Endothelial cell of umbilical vein (primary cell): ENCODE measurements at regions not wholly inside any gene's neighbourhood (a gene's known extent, or its start where the extent isn't known, plus 50 kb on each side); places are given as distances from the start of the nearest gene placed in this dataset.

ENCODE experiments used
- BruUV-seq: library from RNA; stranded (reverse); fragments of 400-500 nt; replicated peaks from 2 replicates; lab custom pipeline; 2021; lab: Mats Ljungman, UMichigan
- CTCF ChIA-PET: fragments of 300-600, 350-600 bp; sonication (Branson Sonifier 250); formaldehyde crosslinking; loops from one replicate; lab custom pipeline; 2021; ENCODE audit warnings: antibody characterized with exemption, inconsistent platforms; lab: Charles Lee
- POLR2A ChIA-PET: fragments of 300-600, 350-600 bp; sonication (Branson Sonifier 250); formaldehyde crosslinking; loops from one replicate; lab custom pipeline; 2021; ENCODE audit warnings: antibody characterized with exemption, inconsistent platforms; lab: Charles Lee
- DNase-seq: peaks from one replicate; pipeline ENCODE4 v3.0.0-alpha.2; 2011; ENCODE audit warnings: low read depth, low spot score
- FAIRE-seq: peaks from 2 replicates; lab custom pipeline; 2011; peaks lifted over from hg19 to GRCh38; lab: Jason Lieb, UNC
- H2AFZ ChIP-seq: 2 replicates; pipeline ENCODE4 v1.6.0; 2012; ENCODE audit warnings: low read depth, low read length, control low read depth, inconsistent platforms
- H3K27ac ChIP-seq: 2 replicates; pipeline ENCODE4 v1.5.1; 2011; ENCODE audit warnings: low read depth, mild to moderate bottlenecking, control low read depth, low read length, moderate library complexity; ENCODE audit not compliant: insufficient read depth
- H3K27me3 ChIP-seq, 2 experiments: 2 replicates each; pipeline versions ENCODE4 v1.6.0 to v1.6.1; 2011; ENCODE audit warnings: low read length in 2 of 2, mixed read lengths in 1 of 2; ENCODE audit not compliant: control insufficient read depth in 2 of 2, insufficient read depth in 2 of 2
- H3K36me3 ChIP-seq, 2 experiments: 2 replicates in 1 of 2; 3 replicates in 1 of 2; pipeline ENCODE4 v1.5.1; 2011; ENCODE audit warnings: low read length in 2 of 2, mild to moderate bottlenecking in 1 of 2, moderate library complexity in 1 of 2; ENCODE audit not compliant: control insufficient read depth in 2 of 2, insufficient read depth in 2 of 2; ENCODE audit errors: extremely low read depth in 1 of 2
- H3K4me1 ChIP-seq: 3 replicates; pipeline ENCODE4 v1.5.1; 2011; ENCODE audit warnings: mild to moderate bottlenecking, low read length; ENCODE audit not compliant: control insufficient read depth, insufficient read depth; ENCODE audit errors: extremely low read depth
- H3K4me2 ChIP-seq: 2 replicates; pipeline ENCODE4 v1.6.1; 2011; ENCODE audit warnings: low read length, control low read depth, mixed read lengths; ENCODE audit not compliant: insufficient read depth
- H3K4me3 ChIP-seq, 3 experiments: fragments of 200-600 bp in 1 of 3; sonication (generic), shearing (Covaris generic) in 1 of 3; replicated peaks in 1 of 3; 2 replicates each; pipeline ENCODE4 v1.5.1; 2011 to 2016; ENCODE audit warnings: control low read depth in 3 of 3, low read length in 3 of 3, mild to moderate bottlenecking in 2 of 3, inconsistent platforms in 1 of 3, low read depth in 1 of 3, moderate library complexity in 1 of 3; ENCODE audit not compliant: insufficient read depth in 1 of 3
- H3K79me2 ChIP-seq: 2 replicates; pipeline ENCODE4 v1.6.0; 2012; ENCODE audit warnings: low read length, inconsistent platforms; ENCODE audit not compliant: control insufficient read depth, insufficient read depth
- H3K9ac ChIP-seq: replicated peaks from 2 replicates; pipeline ENCODE3; 2011; ENCODE audit warnings: low read length, control low read depth; ENCODE audit not compliant: insufficient read depth; ENCODE audit errors: extremely low read depth
- H3K9me1 ChIP-seq: replicated peaks from 3 replicates; pipeline ENCODE4 v1.6.0; 2011; ENCODE audit warnings: mild to moderate bottlenecking, low read length; ENCODE audit not compliant: control insufficient read depth, insufficient read depth; ENCODE audit errors: extremely low read depth
- H3K9me3 ChIP-seq: replicated peaks from 2 replicates; pipeline ENCODE4 v1.5.1; 2012; ENCODE audit warnings: low read length, inconsistent platforms; ENCODE audit not compliant: control insufficient read depth, insufficient read depth
- H4K20me1 ChIP-seq: replicated peaks from 2 replicates; pipeline ENCODE3; 2011; ENCODE audit warnings: mild to moderate bottlenecking, low read length; ENCODE audit not compliant: control insufficient read depth, insufficient read depth; ENCODE audit errors: extremely low read depth
- CTCF ChIP-seq, 2 donors: IDR thresholded peaks; 1 replicate in 1 of 2; 2 replicates in 1 of 2; pipeline ENCODE4 v1.5.1; 2011; ENCODE audit warnings: low read length in 2 of 2, mild to moderate bottlenecking in 2 of 2, moderate library complexity in 2 of 2, control low read depth in 1 of 2, inconsistent platforms in 1 of 2, low read depth in 1 of 2; ENCODE audit not compliant: insufficient read depth in 1 of 2; ENCODE audit errors: extremely low read depth in 1 of 2
- EZH2 ChIP-seq: IDR thresholded peaks from 2 replicates; pipeline ENCODE4 v1.6.1; 2012; ENCODE audit warnings: borderline replicate concordance, low read depth, mild to moderate bottlenecking, moderate library complexity, low read length, inconsistent platforms; ENCODE audit not compliant: severe bottlenecking
- FOS ChIP-seq: IDR thresholded peaks from 2 replicates; pipeline ENCODE4 v1.6.1; 2011; ENCODE audit warnings: mild to moderate bottlenecking, low read length, moderate library complexity, borderline replicate concordance; ENCODE audit not compliant: insufficient read depth
- GATA2 ChIP-seq: IDR thresholded peaks from 2 replicates; pipeline ENCODE4 v1.7.0; 2011; ENCODE audit warnings: low read depth, mild to moderate bottlenecking, moderate library complexity, mixed read lengths, low read length; ENCODE audit not compliant: insufficient read length, insufficient read depth
- JUN ChIP-seq: IDR thresholded peaks from 2 replicates; pipeline ENCODE4 v1.6.1; 2011; ENCODE audit warnings: borderline replicate concordance, low read depth; ENCODE audit not compliant: insufficient read length, insufficient read depth
- MAX ChIP-seq: IDR thresholded peaks from 2 replicates; pipeline ENCODE4 v1.6.1; 2011; ENCODE audit not compliant: insufficient read depth, insufficient read length
- MYC ChIP-seq: IDR thresholded peaks from one replicate; pipeline ENCODE4 v1.6.1; 2011; ENCODE audit warnings: mild to moderate bottlenecking, low read depth, low read length
- POLR2A ChIP-seq: IDR thresholded peaks from 2 replicates; pipeline ENCODE4 v1.6.1; 2012; ENCODE audit warnings: low read depth, mild to moderate bottlenecking, control low read depth, low read length
- POLR2AphosphoS5 ChIP-seq: IDR thresholded peaks from 2 replicates; pipeline ENCODE4 v1.6.1; 2012; ENCODE audit warnings: low read depth, mild to moderate bottlenecking, control low read depth, low read length, moderate library complexity; ENCODE audit not compliant: insufficient read depth
- dilution Hi-C: fragments of 300-500 bp; cut with MboI; formaldehyde crosslinking; loops from one replicate; pipeline ENCODE4 v1.15.0; 2019; ENCODE audit warnings: low sequenced_read_pairs; ENCODE audit not compliant: extremely low pct_ligation_motif_present
- intact Hi-C: fragments of 100-400 bp; cut with micrococcal nuclease; formaldehyde crosslinking; loops from one replicate; pipeline ENCODE4 v1.10.0; 2022

- no peak overlapping the region for H3K9ac ChIP-seq
- FAIRE-seq = no peak
- no peak overlapping the region for H3K4me2 ChIP-seq
- peaks cover 0 to 7% of the 10 kb centered on the region in 2 experiments for H3K27me3 ChIP-seq
- H3K27ac ChIP-seq = no peak overlapping the region
- ChIA-PET CTCF (interaction anchor here (0.5 to 1.6 kb wide), 2 partner anchors 15 to 968 kb away, joined by 3 to 6 read pairs; no protein-coding TSS in a partner anchor), POLR2A (no interaction called here)
- no peak for DNase-seq
- no peaks in the 10 kb centered on the region for H4K20me1 ChIP-seq
- intact Hi-C loops (no loop called here), dilution Hi-C loops (no loop called here)
- H2AFZ ChIP-seq = no peak overlapping the region
- no TSS peak for BruUV-seq
- no peaks in the 10 kb centered on the region for H3K9me3 ChIP-seq
- H3K9me1 ChIP-seq = no peaks in the 10 kb centered on the region
- no peaks in the 10 kb centered on the region for H3K36me3 ChIP-seq
- TF ChIP-seq GATA2 (no peak), FOS (no peak), CTCF (IDR thresholded peaks at IDR 0.05; ENCODE audit: extremely low read depth in 1 of 2, insufficient read depth in 1 of 2, low read depth in 1 of 2, low read length in 2 of 2) (no peak), MYC (no peak)
- H3K4me1 ChIP-seq = no peaks in the 10 kb centered on the region
- no peaks in the 10 kb centered on the region for H3K79me2 ChIP-seq
- H3K4me3 ChIP-seq = no peak overlapping the region
Measured at GRCh38 chr2:234719116-234719716, 222.3 kb upstream of the ARL4C start.

GRCh38 chr2:234716271-234716670 is 219.4 kb upstream of the ARL4C start:
- no peaks in the 10 kb centered on the region for H3K79me2 ChIP-seq
- no peaks in the 10 kb centered on the region for H3K4me1 ChIP-seq
- BruUV-seq = no TSS peak

More at GRCh38 chr2:234716271-234716670, 219.4 kb upstream of the ARL4C start:
- H3K9me1 ChIP-seq = no peaks in the 10 kb centered on the region
- H3K4me2 ChIP-seq = no peak overlapping the region
- H3K9ac ChIP-seq = no peak overlapping the region
- TF ChIP-seq JUN (no peak), EZH2 (no peak), CTCF (IDR thresholded peaks at IDR 0.05; ENCODE audit: extremely low read depth in 1 of 2, insufficient read depth in 1 of 2, low read depth in 1 of 2, low read length in 2 of 2) (no peak), MYC (no peak), GATA2 (no peak), MAX (no peak), FOS (no peak), POLR2AphosphoS5 (no peak), POLR2A (no peak)
- no peaks in the 10 kb centered on the region for H3K36me3 ChIP-seq
- dilution Hi-C loops = no loop called here
- no peaks in the 10 kb centered on the region for H4K20me1 ChIP-seq
- H3K4me3 ChIP-seq = no peak overlapping the region
- H3K27me3 ChIP-seq = peaks cover 0 to 12% of the 10 kb centered on the region in 2 experiments
- ChIA-PET CTCF (no interaction called here), POLR2A (no interaction called here)
- H3K9me3 ChIP-seq = no peaks in the 10 kb centered on the region
- no peak for DNase-seq
- intact Hi-C loops = no loop called here
- H2AFZ ChIP-seq = no peak overlapping the region
- FAIRE-seq = no peak
- no peak overlapping the region for H3K27ac ChIP-seq
